ENCODE measurements at regions not wholly inside any gene's neighbourhood (a gene's known extent, or its start where the extent isn't known, plus 50 kb on each side); places are given as distances from the start of the nearest gene placed in this dataset.

DNA sequence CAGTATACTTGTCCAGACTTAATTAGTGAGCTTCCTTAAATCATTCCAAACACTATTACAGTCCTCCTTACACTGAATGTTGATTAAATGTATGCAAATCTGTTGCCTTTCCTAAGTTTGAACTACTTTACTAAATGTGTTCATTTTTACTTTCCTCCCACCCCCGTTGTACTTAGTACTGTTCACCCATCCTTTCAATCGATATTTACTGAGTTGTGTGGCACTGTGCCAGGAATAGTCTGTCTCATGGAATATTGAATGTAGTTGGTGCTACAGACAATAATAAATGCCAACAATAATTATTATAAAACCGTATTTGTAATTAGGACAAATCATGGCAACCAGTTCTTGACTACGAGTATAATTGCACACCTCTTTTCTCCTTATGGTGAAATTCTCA is 335.7 kb downstream of the GPR37 start:
- H3K4me2 ChIP-seq (ENCODE audit: insufficient read depth, low read length): no peak overlapping the region
- no peaks in the 10 kb centered on the region for H3K79me2 ChIP-seq (ENCODE audit: insufficient read depth, low read length)
- H3K9me3 ChIP-seq (ENCODE audit: insufficient read depth, low read length, severe bottlenecking): no peaks in the 10 kb centered on the region
- H3K4me1 ChIP-seq (ENCODE audit: insufficient read depth, low read length): no peaks in the 10 kb centered on the region
- no peaks in the 10 kb centered on the region for H4K20me1 ChIP-seq (ENCODE audit: insufficient read depth, low read length)
- H3K9ac ChIP-seq (ENCODE audit: low read depth, low read length): no peak overlapping the region
- no peaks in the 10 kb centered on the region for H3K36me3 ChIP-seq (ENCODE audit: insufficient read depth, low read length)
- DNase-seq (no peak), ATAC-seq (ENCODE audit: insufficient read depth, low read depth) (no peak)
- H3K4me3 ChIP-seq (ENCODE audit: low read depth in 1 of 2, low read length in 2 of 2): no peak overlapping the region
- TF ChIP-seq, protein P1, sequence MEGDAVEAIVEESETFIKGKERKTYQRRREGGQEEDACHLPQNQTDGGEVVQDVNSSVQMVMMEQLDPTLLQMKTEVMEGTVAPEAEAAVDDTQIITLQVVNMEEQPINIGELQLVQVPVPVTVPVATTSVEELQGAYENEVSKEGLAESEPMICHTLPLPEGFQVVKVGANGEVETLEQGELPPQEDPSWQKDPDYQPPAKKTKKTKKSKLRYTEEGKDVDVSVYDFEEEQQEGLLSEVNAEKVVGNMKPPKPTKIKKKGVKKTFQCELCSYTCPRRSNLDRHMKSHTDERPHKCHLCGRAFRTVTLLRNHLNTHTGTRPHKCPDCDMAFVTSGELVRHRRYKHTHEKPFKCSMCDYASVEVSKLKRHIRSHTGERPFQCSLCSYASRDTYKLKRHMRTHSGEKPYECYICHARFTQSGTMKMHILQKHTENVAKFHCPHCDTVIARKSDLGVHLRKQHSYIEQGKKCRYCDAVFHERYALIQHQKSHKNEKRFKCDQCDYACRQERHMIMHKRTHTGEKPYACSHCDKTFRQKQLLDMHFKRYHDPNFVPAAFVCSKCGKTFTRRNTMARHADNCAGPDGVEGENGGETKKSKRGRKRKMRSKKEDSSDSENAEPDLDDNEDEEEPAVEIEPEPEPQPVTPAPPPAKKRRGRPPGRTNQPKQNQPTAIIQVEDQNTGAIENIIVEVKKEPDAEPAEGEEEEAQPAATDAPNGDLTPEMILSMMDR (IDR thresholded peaks at IDR 0.05; ENCODE audit: borderline replicate concordance, extremely low read depth, low read length, poor library complexity, severe bottlenecking): no peak
- no peak for TF ChIP-seq EZH2 (IDR thresholded peaks at IDR 0.05; ENCODE audit: borderline replicate concordance, low read depth, low read length, severe bottlenecking)
- no peak overlapping the region for H3K27ac ChIP-seq (ENCODE audit: low read length)
- H2AFZ ChIP-seq (ENCODE audit: low read depth, low read length): no peak overlapping the region
- no peaks in the 10 kb centered on the region for H3K27me3 ChIP-seq (ENCODE audit: insufficient read depth, low read length, poor library complexity)

DNA sequence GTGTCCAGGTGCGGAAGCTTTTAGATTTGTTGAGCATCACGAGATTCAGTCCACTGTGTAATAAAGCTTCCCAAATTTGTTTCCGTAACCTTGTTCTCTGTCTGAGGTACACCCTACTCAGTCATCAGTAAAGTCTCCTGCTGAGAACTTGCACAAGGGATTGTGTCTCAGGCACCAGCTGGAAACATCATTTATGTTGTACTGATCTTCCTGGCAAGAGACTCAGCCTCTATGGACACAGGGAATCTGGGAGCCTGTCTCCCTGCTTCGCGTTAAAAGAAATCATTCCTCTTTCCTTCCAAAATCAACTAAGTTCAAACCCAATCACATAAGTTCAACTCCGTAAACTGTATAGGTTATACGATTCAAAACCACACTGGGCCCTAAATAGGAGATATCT is 336.8 kb downstream of the GPR37 start:
- ATAC-seq (ENCODE audit: insufficient read depth, low read depth) (no peak), DNase-seq (no peak)
- no peak overlapping the region for H3K9ac ChIP-seq (ENCODE audit: low read depth, low read length)
- no peak overlapping the region for H3K27ac ChIP-seq (ENCODE audit: low read length)
- H3K36me3 ChIP-seq (ENCODE audit: insufficient read depth, low read length): no peaks in the 10 kb centered on the region
- no peak overlapping the region for H2AFZ ChIP-seq (ENCODE audit: low read depth, low read length)
- TF ChIP-seq, protein P1 (IDR thresholded peaks at IDR 0.05; ENCODE audit: borderline replicate concordance, extremely low read depth, low read length, poor library complexity, severe bottlenecking): no peak
- no peak for TF ChIP-seq EZH2 (IDR thresholded peaks at IDR 0.05; ENCODE audit: borderline replicate concordance, low read depth, low read length, severe bottlenecking)
- no peak overlapping the region for H3K4me2 ChIP-seq (ENCODE audit: insufficient read depth, low read length)
- H4K20me1 ChIP-seq (ENCODE audit: insufficient read depth, low read length): no peaks in the 10 kb centered on the region
- no peaks in the 10 kb centered on the region for H3K9me3 ChIP-seq (ENCODE audit: insufficient read depth, low read length, severe bottlenecking)
- no peak overlapping the region for H3K4me3 ChIP-seq (ENCODE audit: low read depth in 1 of 2, low read length in 2 of 2)
- H3K27me3 ChIP-seq (ENCODE audit: insufficient read depth, low read length, poor library complexity): no peaks in the 10 kb centered on the region
- no peaks in the 10 kb centered on the region for H3K79me2 ChIP-seq (ENCODE audit: insufficient read depth, low read length)
- no peaks in the 10 kb centered on the region for H3K4me1 ChIP-seq (ENCODE audit: insufficient read depth, low read length)

DNA sequence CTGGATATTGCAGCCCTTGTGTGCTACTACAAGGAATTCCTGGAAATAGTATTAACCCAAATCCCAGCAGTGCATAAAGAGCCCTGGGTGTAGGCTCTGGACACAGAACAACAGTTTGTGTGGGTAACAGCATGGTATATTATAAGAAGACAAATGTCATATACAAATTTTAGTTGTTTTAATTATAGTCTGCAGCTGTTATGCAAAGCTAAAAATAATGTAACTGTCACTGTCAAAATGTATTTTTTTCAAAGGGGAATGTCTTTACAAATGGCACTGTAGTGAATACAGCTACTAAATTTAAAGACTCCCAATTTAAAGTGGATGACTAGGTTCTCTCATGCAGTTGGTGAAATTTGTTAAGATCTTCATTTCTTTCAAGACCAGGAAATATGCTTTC is 339.0 kb downstream of the GPR37 start:
- no peak for ATAC-seq (ENCODE audit: insufficient read depth, low read depth)
- H3K27me3 ChIP-seq (ENCODE audit: insufficient read depth, low read length, poor library complexity): no peaks in the 10 kb centered on the region
- H3K4me2 ChIP-seq (ENCODE audit: insufficient read depth, low read length): no peak overlapping the region
- TF ChIP-seq, protein P1 (IDR thresholded peaks at IDR 0.05; ENCODE audit: borderline replicate concordance, extremely low read depth, low read length, poor library complexity, severe bottlenecking): no peak
- no peak for TF ChIP-seq EZH2 (IDR thresholded peaks at IDR 0.05; ENCODE audit: borderline replicate concordance, low read depth, low read length, severe bottlenecking)
- H2AFZ ChIP-seq (ENCODE audit: low read depth, low read length): no peak overlapping the region
- DNase-seq: no peak
- H3K9me3 ChIP-seq (ENCODE audit: insufficient read depth, low read length, severe bottlenecking): no peaks in the 10 kb centered on the region
- H3K79me2 ChIP-seq (ENCODE audit: insufficient read depth, low read length): no peaks in the 10 kb centered on the region
- H4K20me1 ChIP-seq (ENCODE audit: insufficient read depth, low read length): no peaks in the 10 kb centered on the region
- H3K4me1 ChIP-seq (ENCODE audit: insufficient read depth, low read length): no peaks in the 10 kb centered on the region
- no peak overlapping the region for H3K9ac ChIP-seq (ENCODE audit: low read depth, low read length)
- no peaks in the 10 kb centered on the region for H3K36me3 ChIP-seq (ENCODE audit: insufficient read depth, low read length)
- H3K27ac ChIP-seq (ENCODE audit: low read length): no peak overlapping the region
- no peak overlapping the region for H3K4me3 ChIP-seq (ENCODE audit: low read depth in 1 of 2, low read length in 2 of 2)

DNA sequence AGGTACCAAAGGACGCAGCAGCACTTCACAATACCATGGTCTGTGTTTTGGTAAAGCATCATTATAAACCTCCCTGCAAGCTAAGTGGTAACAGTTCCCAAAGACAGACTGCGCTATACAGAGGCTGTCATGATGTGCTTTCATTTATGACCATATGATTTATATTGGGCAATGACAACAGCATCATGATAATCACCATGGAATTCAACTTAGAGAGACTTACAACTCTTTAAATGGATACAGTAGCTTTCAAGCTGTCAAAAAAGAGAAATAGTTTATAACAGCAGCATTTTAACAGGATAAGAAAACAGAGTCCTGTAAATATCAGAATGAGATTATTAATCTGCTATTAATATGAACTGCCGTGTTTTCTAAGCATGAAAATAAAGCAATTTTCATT is 341.7 kb downstream of the GPR37 start:
- Histone ChIP-seq H3K4me1 (ENCODE audit: insufficient read depth, low read length) (no peaks in the 10 kb centered on the region), H3K9me3 (ENCODE audit: insufficient read depth, low read length, severe bottlenecking) (no peaks in the 10 kb centered on the region), H2AFZ (ENCODE audit: low read depth, low read length) (no peak overlapping the region), H3K4me3 (ENCODE audit: low read depth in 1 of 2, low read length in 2 of 2) (no peak overlapping the region), H3K9ac (ENCODE audit: low read depth, low read length) (no peak overlapping the region), H3K79me2 (ENCODE audit: insufficient read depth, low read length) (no peaks in the 10 kb centered on the region), H3K27ac (ENCODE audit: low read length) (no peak overlapping the region), H3K27me3 (ENCODE audit: insufficient read depth, low read length, poor library complexity) (no peaks in the 10 kb centered on the region), H4K20me1 (ENCODE audit: insufficient read depth, low read length) (no peaks in the 10 kb centered on the region), H3K4me2 (ENCODE audit: insufficient read depth, low read length) (no peak overlapping the region), H3K36me3 (ENCODE audit: insufficient read depth, low read length) (no peaks in the 10 kb centered on the region)
- no peak for TF ChIP-seq EZH2 (IDR thresholded peaks at IDR 0.05; ENCODE audit: borderline replicate concordance, low read depth, low read length, severe bottlenecking)
- TF ChIP-seq, protein P1 (IDR thresholded peaks at IDR 0.05; ENCODE audit: borderline replicate concordance, extremely low read depth, low read length, poor library complexity, severe bottlenecking): no peak
- no peak for DNase-seq
- no peak for ATAC-seq (ENCODE audit: insufficient read depth, low read depth)
